HG03520 (cell line): ENCODE measurements at regions not wholly inside any gene's neighbourhood (a gene's known extent, or its start where the extent isn't known, plus 50 kb on each side); places are given as distances from the start of the nearest gene placed in this dataset.
"Not testable (repeated sequence)": the region's sequence is repeated elsewhere in the genome, so short reads cannot be mapped to it uniquely, and the experiment has no call there.

ENCODE experiments used
- ATAC-seq: cut with Tn5 transposase; IDR thresholded peaks from one replicate; pipeline ENCODE4 v1.9.1; 2021; ENCODE audit warnings: mild to moderate bottlenecking, moderate library complexity; ENCODE audit not compliant: unreplicated experiment

DNA sequence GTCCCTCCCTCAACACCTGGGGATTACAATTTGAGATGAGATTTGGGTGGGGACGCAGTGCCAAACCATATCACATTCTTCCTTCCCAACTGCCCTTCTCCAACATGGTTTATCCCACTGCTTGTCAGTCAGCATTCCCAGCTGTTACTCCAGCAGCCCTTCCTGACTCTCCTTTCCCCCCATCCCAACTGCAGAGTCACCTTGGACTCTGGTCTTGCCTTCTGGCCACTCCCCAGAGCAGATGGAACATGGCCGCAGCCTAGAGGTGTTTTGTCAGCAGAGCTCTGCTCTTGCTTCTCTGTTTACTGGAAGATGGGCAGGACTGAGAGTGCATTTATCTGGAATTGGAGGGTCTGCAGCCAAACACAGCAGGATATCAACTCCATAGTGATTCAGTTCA, 51.2 kb upstream of the MEX3C start:
- no peak for ATAC-seq

GRCh38 chr18:51250006-51250405, 52.5 kb upstream of the MEX3C start:
- ATAC-seq: no peak

- ATAC-seq: no peak
These were observed 53.1 kb upstream of the MEX3C start for GRCh38 chr18:51250458-51251024.

- ATAC-seq: peak; percentile 99
These were observed 54.1 kb upstream of the MEX3C start for GRCh38 chr18:51251625-51252024.

GRCh38 chr18:51253476-51253875, 56.0 kb upstream of the MEX3C start:
- no peak for ATAC-seq

DNA sequence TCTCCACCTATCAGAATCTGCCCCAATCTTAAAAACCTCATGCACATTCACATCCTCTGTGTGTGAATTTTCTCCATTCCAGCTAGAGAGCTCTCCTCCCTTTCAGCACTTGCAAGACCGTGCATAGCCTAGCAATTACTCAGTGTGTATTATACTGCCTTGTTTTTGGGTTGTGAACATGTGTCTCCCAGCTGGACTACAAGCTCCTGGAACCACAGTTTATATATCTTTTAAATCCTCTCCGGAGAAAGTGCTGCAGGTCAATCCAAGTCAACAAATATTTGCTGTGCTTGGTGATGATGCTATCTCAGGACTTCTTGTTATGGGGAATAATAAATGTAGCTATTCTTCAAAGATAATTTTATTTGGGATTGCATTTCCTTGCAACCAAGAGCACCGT, 58.2 kb upstream of the MEX3C start:
- ATAC-seq: no peak

- ATAC-seq: no peak
These were observed 59.7 kb upstream of the MEX3C start for GRCh38 chr18:51257150-51257549.

- no peak for ATAC-seq
These were observed 62.6 kb upstream of the MEX3C start for GRCh38 chr18:51260118-51260517.

DNA sequence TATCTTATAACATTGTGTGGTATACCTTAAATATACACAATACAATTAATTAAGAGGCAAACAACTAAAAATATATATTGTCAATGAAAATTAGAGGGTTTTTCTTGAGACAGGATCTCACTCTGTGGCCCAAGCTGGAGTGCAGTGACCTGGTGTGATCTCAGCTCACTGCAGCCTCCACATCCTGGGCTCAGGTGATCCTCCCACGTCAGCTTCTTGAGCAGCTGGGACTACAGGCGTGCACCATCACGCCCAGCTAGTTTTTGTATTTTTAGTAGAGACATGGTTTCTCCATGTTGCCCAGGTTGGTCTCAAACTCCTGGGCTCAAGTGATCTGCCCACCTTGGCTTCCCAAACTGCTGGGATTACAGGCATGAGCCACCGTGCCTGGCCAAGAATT, 68.6 kb upstream of the MEX3C start:
- ATAC-seq: not testable (repeated sequence)

DNA sequence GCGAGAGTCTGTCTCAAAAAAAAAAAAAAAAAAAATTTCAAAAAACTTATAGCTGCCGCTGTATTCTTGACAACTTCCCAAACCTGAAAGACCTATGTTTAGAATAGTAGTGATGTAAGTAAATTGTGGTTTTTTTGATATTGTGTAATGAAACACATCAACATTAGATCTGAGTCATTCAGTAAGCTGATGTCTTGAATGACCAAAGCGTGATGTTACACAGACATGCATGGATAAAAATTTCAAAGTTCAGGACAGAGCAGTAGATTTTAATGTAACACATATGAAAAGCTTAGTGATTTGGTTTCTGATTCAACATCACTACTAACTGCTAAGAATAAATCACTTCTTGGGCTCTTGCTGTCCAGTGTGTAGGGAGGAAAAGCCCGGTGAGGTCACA, 69.3 kb upstream of the MEX3C start:
- ATAC-seq: no peak

DNA sequence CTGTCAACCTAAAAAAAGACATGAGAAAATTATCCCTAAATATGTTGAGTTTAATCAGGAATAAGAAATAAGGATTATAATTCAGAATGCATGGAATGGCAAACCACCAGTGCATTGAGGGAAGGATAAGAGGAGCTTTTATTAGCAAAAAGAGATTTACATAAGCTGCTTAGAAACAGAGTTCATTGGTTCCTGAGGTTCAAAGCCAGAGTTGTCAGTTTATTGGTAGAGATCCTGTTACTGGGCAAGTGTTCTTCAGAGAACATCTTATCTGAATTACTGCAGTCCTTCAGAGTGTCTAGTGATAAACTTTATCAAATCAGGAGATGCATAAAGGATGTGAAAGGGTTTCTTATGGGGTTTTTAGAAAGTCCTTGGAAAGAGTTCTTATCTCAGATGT, 76.0 kb upstream of the MEX3C start:
- no peak for ATAC-seq

DNA sequence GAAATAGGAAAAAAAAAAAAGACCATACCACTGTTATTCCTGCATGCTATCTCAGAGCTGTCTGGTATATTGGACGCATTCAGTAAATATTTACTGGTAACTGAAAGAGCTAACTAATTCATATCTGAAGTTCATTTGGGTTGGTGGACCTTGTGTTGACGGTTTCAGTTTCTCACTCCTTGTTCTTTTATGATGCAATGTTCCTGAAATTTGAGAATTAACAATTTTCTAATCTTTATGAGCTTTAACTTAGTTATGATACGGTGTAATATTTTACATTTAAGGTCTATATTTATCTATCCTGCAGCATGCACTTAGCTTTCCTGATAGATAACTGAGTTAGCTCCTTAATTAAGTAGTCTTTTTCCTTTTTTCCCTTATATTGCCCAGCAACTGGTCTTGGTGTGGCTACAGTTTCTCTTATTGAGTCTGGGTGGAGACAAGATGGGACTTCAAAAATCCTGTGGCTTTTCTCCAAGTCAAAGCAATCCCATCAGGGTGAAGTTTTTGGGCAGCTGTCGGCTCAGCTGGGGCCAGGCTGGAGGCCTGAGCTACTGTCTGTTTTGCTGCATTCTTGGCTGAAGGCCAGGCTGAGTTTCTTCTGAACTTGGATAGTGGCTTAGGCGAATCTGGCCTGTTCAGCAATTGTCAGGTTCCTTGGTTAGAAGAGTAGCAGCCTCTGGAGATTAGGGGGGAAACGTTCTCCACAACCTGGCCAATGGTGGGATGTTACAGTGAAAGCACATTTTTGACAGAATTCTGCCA, 78.4 kb upstream of the MEX3C start:
- no peak for ATAC-seq

DNA sequence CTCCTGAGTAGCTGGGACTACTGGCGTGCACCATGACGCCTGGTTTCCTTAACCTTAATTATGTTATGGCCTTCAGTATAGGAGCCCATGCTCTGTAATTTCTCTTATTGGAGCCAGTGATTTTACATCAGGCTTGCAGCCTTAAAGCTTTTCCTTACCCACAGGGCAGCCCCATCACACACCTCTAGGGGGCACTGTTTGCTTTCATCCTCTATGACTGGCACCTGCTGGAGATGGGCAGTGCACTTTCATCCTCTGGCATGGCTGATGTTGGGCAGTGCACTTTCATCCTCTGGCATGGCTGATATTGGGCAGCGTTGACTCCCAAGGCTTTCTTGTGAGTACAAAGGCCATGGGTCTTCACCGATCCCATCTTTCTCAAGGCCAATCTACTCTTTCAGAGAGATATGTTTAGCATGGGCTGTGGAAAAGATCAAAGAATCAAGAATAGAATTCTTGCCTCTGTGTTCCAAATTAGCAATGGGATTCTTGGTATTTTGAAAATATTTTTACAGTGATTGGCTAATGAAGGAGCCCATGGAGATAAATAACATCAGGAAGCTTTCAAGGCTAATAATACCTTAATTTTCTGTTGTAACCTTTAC, 80.7 kb upstream of the MEX3C start:
- no peak for ATAC-seq

- ATAC-seq: peak; percentile 71
These were observed 82.0 kb upstream of the MEX3C start for GRCh38 chr18:51279367-51279984.

GRCh38 chr18:51287818-51288508, 90.5 kb upstream of the MEX3C start:
- no peak for ATAC-seq

GRCh38 chr18:51288582-51288981, 91.1 kb upstream of the MEX3C start:
- no peak for ATAC-seq

DNA sequence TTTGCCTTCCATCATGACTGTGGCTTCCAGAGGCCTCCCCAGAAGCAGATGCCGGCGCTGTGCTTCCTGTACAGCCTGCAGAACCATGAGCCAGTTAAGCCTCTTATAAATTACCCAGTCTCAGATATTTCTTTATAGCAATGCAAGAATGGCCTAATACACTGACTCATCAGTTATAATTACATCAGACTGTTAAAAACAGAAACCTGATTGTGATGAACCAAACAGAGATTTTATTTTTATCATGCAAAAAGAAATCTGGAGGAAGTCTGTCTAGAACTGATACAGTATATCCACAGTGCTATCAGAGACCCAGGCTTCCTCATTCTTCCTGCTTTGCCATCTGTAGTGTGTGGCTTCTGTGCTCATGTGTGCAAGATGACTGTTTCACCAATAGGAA, 93.4 kb upstream of the MEX3C start:
- no peak for ATAC-seq

- ATAC-seq: no peak
These were observed 103.4 kb upstream of the MEX3C start for GRCh38 chr18:51300912-51301311.

DNA sequence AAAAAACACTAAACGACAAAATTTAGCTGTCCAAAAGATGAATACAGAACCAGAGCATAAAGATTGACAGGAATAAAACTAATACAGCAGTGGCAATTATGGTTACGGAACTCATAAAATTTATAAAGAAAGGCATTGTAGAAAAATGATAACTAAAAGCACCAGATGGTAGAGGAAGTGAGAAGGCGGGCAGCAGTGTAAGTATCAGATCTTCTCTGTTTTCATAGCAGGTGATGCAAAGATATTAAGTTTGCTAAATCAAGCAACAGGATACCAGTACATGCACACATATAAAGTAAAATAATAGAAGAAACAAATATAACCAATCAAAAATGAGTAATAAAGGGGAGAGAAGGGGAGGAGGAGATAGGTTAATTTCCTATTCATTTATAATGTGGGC, 103.9 kb upstream of the MEX3C start:
- ATAC-seq: no peak

DNA sequence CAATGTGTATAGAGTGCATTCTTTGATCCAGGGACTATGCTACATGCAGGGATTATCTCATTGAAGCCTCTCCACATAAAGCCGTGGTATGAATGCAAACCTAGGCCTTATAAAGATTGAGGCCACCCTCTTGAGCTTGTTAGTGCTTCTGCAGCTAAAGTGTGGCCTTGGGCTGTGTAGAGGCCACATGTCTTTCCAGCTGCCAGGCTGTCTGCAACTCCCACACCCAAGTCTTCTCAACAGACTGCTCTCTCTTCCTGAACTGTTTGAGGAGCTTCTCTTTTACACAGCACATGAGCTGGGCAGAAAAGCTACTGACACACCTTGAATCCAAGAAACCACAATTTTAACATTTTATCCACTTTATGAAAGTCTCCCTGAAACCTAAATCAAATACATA, 119.2 kb upstream of the MEX3C start:
- ATAC-seq: no peak

- ATAC-seq: no peak
These were observed 124.2 kb upstream of the MEX3C start for GRCh38 chr18:51321696-51322095.
